PFSK-1 (cell line): ENCODE measurements at regions not wholly inside any gene's neighbourhood (a gene's known extent, or its start where the extent isn't known, plus 50 kb on each side); places are given as distances from the start of the nearest gene placed in this dataset.

Experiments
- FOXP2 ChIP-seq: optimal IDR thresholded peaks from 2 replicates; pipeline ENCODE3; 2011; ENCODE audit warnings: borderline replicate concordance, control low read depth, inconsistent platforms; ENCODE audit not compliant: insufficient read depth; ENCODE audit errors: extremely low read length, extremely low read depth
- POLR2AphosphoS5 ChIP-seq: IDR thresholded peaks from 2 replicates; pipeline ENCODE4 v1.6.1; 2012; ENCODE audit warnings: low read depth, mild to moderate bottlenecking, control low read depth, low read length, moderate library complexity
- REST ChIP-seq, 2 experiments: IDR thresholded peaks; 2 replicates each; pipeline versions ENCODE4 v1.6.1 to v1.8.0; 2011 to 2012; ENCODE audit warnings: low read depth in 2 of 2, low read length in 2 of 2, control low read depth in 1 of 2, inconsistent platforms in 1 of 2, mild to moderate bottlenecking in 1 of 2, moderate library complexity in 1 of 2; ENCODE audit not compliant: insufficient read depth in 1 of 2
- SIN3A ChIP-seq: IDR thresholded peaks from 2 replicates; pipeline ENCODE4 v1.6.1; 2012; ENCODE audit warnings: mild to moderate bottlenecking, low read length, moderate library complexity, borderline replicate concordance; ENCODE audit not compliant: insufficient read depth
- TAF1 ChIP-seq: IDR thresholded peaks from 2 replicates; pipeline ENCODE4 v1.6.1; 2012; ENCODE audit warnings: low read length, control low read depth, borderline replicate concordance; ENCODE audit not compliant: insufficient read depth

DNA sequence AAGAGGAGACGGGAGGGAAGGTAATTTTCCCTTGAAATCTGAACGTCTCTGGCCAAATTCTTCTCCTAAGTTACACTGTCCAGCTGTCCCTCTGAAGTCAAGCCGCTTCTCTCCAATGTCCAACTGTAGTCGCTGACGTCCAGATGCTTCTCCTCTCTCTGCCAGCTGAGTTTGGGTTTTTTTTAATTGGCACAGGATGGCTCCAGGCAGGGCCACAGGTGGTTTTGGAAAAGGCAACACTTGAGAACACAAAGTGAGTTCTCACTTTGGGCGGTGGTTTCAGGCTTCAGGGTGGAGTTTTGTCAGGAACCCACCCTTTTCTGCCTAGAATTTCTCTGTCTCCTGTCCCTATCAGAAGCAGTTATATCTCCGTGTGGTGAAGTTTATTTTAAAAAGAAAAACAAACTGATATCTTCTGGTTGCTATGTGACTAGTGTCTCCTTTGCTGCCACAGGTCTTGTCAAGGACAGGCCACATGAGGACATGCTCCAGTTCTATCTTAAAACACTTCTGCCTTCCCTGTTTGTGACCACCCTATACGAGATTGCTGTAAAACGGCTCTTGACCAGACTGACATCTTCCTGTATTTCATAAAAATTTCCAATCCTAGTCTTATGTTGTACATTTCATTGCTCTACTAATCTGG is 472.3 kb upstream of the ADGRL4 start:
- TF ChIP-seq REST (IDR thresholded peaks at IDR 0.05; ENCODE audit: insufficient read depth in 1 of 2, low read depth in 2 of 2, low read length in 2 of 2) (no peak), TAF1 (no peak), POLR2AphosphoS5 (no peak), FOXP2 (no peak), SIN3A (no peak)

DNA sequence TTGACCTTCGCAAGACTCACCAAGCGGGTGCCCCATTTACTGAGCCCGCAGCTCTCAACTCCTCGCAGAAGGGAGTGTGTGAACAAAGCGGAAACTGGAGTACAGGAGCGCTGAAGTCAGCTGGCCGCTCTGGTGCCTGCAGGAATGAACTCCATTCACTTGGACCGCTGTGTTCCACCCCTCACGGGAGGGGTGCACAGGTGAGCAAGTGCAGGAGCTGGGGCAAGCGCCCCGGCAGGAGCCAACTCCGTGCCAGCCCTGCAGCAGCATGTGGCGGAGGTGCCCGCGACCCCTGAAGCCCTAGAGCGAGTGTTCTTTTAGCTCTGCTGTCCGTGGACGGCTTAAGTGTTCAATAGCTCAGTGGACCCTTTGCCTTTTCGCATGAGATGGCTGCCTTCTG is 471.6 kb upstream of the ADGRL4 start:
- TF ChIP-seq FOXP2 (no peak), REST (IDR thresholded peaks at IDR 0.05; ENCODE audit: insufficient read depth in 1 of 2, low read depth in 2 of 2, low read length in 2 of 2) (no peak), TAF1 (no peak), POLR2AphosphoS5 (no peak), SIN3A (no peak)

GRCh38 chr1:79472067-79472656 is 465.6 kb upstream of the ADGRL4 start:
- TF ChIP-seq SIN3A (no peak), TAF1 (no peak), POLR2AphosphoS5 (no peak), REST (IDR thresholded peaks at IDR 0.05; ENCODE audit: insufficient read depth in 1 of 2, low read depth in 2 of 2, low read length in 2 of 2) (no peak), FOXP2 (no peak)

GRCh38 chr1:79469139-79469538 is 462.6 kb upstream of the ADGRL4 start:
- no peak for TF ChIP-seq SIN3A
- TF ChIP-seq POLR2AphosphoS5, result no peak
- TF ChIP-seq FOXP2, result no peak
- TF ChIP-seq REST (IDR thresholded peaks at IDR 0.05; ENCODE audit: insufficient read depth in 1 of 2, low read depth in 2 of 2, low read length in 2 of 2), result no peak
- TF ChIP-seq TAF1, result no peak
